Fibroblast of skin of right biceps (primary cell): ENCODE measurements at regions not wholly inside any gene's neighbourhood (a gene's known extent, or its start where the extent isn't known, plus 50 kb on each side); places are given as distances from the start of the nearest gene placed in this dataset.
"Not testable (repeated sequence)": the region's sequence is repeated elsewhere in the genome, so short reads cannot be mapped to it uniquely, and the experiment has no call there.

ENCODE experiments used
- DNase-seq: peaks from one replicate; pipeline ENCODE4 v3.0.0-alpha.2; 2013

GRCh38 chr6:169099411-169100202, 154.0 kb downstream of the THBS2 start:
- peak; percentile 38 for DNase-seq

- DNase-seq = not testable (repeated sequence)
Observed at GRCh38 chr6:169098651-169099050, 155.0 kb downstream of the THBS2 start.

DNA sequence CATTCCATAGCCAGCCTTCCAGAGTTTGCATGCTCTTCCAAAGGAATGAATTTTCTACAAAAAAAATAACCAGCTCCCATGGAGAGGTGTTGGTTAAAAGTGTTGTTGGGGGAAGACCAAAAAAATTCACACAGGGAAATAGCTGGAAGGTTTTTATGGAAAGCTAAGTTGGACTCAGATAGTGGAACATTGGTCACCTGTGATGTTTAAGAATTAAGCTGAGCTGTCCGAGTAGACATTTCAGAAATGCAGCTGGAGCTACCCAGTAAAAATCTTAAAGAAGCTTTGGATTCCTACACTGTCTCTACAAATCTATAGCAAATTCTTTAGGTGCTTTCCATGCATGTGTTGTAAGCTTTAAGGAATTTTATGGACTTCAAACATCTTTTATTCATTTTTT, 155.5 kb downstream of the THBS2 start:
- peak; percentile 41 for DNase-seq

DNA sequence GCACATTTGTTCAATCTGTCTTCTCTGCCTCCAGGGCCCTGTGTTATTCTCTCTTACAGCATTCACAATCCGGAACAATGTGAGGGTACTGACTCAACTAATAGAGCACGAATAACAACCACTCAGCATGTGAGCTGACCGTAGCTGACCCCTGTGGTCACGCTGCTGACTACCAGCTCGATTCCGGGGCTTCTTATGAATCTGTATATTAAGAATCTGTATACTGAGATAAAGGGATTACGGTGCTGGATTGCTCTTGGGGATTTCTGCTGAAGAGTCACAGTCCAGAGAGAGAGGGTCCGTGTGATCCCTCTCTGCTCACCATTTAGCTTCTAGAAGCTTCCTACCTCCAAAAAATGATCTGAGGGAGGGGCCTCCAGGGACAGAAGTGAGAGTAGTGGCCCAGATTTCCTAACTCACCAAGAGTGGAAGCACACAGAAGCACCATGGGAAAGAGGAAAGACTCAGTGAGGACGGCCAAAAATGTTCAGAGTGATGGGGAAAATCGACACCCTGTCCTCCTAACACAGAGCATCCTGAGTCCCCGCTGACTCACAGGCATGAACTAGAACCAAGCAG, 156.2 kb downstream of the THBS2 start:
- DNase-seq = peak; percentile 86

DNA sequence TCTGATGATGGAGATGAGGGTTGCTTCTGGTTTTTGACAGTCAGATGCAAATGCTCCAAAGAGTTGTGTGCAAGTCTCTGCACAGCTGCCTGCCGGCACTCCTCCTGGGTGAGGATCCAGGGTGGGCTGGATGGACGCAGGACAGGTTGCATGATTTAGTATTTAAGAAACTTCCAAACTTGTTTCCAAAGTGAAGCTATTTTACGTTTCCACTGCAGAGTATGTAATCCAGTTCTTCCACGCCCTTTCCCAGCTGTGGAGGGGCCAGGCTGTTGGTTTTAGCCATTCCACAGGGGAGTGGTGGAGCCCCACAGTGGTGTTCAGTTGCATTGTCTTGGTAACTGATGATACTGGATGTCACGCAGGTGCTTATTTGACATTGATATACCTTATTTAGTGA, 157.3 kb downstream of the THBS2 start:
- no peak for DNase-seq

DNA sequence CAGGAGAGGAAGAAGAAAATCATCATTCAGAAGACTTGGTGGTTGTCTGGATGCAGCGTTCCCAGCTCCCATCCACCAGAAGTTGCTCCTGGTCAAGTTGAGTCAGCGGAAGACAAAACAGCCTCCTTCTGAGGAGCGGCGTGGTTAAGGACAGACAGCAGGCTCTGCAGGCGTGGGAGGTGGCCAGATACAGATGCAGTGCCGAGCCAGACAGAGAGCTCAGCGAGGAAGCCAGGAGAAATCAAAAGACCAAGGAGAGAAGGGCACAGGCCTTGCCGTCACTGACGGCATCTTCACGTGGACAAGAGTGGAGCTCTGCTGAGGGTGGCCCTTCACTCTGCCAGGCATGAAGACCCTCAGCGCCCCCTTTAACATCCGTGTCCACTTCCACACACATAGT, 158.5 kb downstream of the THBS2 start:
- no peak for DNase-seq

- no peak for DNase-seq
Observed at GRCh38 chr6:169094552-169094950, 159.1 kb downstream of the THBS2 start.

DNA sequence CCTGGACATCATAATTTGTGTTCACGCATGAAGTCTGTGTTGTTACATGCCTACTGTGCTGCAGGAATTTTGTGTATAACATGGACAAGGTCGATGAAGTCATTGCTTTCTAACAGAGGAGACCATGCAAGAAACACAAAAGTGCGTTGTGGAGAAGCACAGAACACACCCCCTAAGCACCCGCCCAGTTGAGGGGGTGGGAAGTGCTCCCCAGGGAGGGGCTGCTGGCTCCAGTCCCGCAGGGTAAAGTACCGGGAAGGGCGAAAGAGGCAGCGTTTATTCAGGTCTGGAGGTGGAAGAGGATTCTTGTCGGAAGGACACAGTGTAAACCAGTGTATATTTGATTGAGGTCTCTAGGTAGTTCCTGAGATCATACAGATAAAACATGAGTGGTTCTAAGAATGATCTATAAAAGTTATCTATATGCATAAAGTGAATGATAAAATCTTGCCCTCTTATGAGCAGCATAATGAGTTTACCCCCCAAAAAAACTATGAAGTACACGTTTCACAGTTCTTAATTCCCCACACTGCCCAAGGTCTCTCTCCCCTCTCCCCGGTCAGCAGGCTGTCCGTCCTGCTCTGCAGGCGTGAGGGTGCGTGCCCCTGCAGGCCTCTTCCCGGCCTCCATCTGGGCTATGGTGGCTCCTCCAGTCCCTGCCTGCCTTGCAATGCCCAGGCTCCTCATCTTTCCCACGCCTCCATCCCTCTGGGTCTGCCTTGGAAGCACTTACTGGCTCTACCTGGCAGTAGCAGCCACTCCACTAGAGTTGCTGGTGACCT, 159.7 kb downstream of the THBS2 start:
- no peak for DNase-seq

DNA sequence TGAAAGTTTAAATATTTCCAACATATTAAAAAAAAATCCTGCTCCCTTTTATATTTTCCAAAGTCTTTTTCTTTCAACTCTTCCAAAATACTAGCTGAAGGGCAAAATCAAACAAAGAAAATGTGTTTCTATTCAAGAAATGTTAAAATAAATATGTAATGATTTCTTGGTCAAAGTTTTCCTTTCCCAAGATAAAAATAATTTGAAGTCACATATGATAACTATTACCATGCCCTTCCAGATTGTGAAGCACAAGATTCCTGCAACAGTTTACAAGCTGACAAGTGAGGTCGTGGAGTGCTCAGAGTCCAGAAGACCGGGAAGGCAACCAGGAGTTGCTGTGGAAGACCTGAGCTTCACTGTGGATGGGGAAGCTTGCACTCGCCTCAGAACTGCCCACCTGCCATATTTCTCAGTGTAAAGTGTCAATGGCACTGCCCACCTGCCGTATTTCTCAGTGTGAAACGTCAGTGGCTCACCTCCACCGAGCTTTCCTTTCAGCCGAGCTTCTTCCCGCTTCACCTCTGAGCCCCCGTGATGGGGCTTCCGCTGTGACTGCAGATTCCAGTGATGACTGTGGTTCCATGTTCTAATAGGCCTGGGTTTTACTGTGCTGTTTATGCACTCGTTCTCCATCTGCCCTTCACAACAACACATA, 160.5 kb downstream of the THBS2 start:
- no peak for DNase-seq

DNA sequence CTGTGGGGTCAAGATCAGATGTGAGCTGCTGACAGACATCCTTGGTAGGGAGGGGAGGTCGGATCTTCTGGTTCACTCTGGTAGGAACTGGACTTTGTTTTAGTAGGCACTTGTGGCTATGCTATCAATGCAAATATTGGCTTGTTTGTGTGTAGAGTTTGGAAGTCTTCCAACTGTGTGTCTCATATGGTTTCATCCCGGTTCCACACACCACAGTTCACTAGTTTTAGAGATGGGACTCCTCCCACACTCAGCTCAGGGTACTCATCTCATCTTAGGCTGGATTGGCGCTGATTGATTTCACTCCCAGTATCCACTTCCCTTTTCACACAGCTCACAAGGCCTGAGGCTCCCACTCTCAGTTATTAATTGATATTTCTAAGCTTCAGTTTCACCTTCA, 161.3 kb downstream of the THBS2 start:
- no peak for DNase-seq

DNA sequence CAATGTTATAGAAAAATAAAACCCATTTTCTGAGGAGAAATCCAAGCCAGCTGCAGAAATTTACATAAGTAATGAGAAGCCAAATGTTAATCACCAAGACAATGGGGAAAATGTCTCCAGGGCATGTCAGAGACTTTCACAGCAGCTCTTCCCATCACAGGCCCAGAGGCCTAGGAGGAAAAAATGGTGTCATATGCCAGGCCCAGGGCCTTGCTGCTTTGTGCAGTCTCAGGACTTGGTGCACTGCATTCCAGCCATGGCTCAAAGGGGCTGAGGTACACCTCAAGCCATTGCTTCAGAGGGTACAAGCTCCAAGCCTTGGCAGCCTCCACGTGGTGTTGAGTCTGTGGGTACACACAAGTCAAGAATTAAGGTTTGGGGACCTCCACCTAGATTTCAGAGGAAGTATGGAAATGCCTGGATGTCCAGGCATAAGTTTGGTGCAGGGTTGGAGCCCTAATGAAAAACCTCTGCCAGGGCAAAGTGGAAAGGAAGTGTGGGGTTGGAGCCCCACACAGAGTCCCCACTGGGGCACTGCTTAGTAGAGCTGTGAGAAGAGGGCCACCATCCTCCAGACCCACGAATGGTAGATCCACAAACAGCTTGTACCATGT, 163.0 kb downstream of the THBS2 start:
- not testable (repeated sequence) for DNase-seq

DNA sequence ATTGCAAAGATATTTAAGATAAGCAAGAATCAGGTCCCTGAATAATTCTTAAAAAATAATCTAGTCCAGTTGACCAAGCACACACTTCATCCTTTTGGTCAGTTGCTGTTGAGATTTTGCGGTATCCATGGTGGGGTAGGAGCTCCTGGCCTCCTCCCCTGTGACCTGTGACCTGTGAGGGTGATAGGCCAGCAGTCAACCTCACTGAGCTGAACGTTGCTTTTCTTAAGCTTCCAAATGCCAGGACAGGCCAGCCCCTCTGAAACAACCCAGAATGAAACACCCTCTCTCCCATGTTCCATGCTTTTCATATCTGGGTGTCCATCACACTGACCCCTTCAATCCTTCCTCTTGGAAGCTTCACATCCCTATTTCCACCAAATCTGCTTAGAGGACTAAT, 164.9 kb downstream of the THBS2 start:
- DNase-seq = no peak

- peak; percentile 62 for DNase-seq
Observed at GRCh38 chr6:169087443-169088041, 166.1 kb downstream of the THBS2 start.

GRCh38 chr6:169086616-169087015, 167.0 kb downstream of the THBS2 start:
- not testable (repeated sequence) for DNase-seq

GRCh38 chr6:169086020-169086419, 167.6 kb downstream of the THBS2 start:
- DNase-seq = no peak

- DNase-seq = no peak
Observed at GRCh38 chr6:169085466-169085865, 168.2 kb downstream of the THBS2 start.

GRCh38 chr6:169084557-169084956, 169.1 kb downstream of the THBS2 start:
- DNase-seq = not testable (repeated sequence)

- no peak for DNase-seq
Observed at GRCh38 chr6:169084067-169084466, 169.6 kb downstream of the THBS2 start.

GRCh38 chr6:169083508-169083874, 170.2 kb downstream of the THBS2 start:
- no peak for DNase-seq

DNA sequence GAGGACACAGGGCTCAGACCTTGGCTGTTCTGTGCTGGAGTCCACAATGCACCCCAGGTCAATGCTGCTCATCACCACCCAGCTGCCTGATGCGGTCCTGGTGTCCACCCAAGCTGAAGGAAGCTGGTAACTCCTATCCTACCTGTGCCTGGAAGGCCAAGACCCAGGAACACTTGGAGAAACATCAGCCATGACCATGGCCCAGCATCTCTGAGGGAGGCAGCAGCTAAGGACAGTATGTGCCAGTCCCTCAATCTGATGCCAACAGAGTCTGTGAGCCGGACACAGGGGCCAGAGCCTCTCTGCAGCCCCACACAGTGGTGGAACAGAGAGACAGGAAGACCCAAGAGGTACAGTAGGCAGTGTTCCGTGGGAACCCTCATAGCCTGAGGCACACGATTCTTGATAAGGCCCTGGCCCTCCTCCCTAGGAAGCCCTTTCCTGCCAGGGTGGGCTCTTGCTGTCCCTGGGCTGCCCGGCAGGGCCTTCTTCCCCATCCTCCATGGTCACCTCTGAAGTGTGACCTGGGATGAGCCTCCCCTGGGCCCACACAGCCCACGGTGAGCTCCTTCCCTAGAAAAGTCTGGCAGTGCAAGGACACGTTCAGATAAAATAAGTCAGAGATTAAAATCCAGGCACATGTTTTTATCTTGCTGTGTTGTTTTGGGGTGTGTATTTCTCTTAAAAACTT, 170.7 kb downstream of the THBS2 start:
- no peak for DNase-seq

DNA sequence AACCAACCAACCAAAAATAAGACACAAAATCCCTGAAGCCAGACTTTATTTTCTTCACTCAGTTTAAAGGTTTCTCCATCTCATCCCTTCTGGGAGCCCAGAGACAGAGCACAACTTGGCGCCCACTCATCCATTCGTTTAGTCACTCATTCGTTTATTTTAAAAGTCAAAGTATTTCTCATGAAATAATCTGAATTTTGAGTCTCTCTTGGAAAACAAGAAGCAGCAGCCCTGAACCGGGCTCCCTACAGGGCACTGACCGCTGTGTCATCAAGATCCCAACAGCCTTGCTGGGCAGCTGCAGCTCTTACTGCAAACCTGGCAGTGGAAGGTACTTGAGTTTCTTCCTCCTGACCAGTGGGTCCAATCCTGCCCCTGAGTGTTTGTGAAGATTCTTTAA, 171.6 kb downstream of the THBS2 start:
- DNase-seq = no peak

GRCh38 chr6:169081248-169081647, 172.4 kb downstream of the THBS2 start:
- no peak for DNase-seq
